GM19239 (cell line): ENCODE measurements at regions not wholly inside any gene's neighbourhood (a gene's known extent, or its start where the extent isn't known, plus 50 kb on each side); places are given as distances from the start of the nearest gene placed in this dataset.
"Not testable (repeated sequence)": the region's sequence is repeated elsewhere in the genome, so short reads cannot be mapped to it uniquely, and the experiment has no call there.

ENCODE experiments used
- DNase-seq: peaks from one replicate; pipeline ENCODE4 v3.0.0; 2011; ENCODE audit warnings: low spot score; ENCODE audit not compliant: insufficient read length
- FAIRE-seq: peaks from 2 replicates; lab custom pipeline; 2011; peaks lifted over from hg19 to GRCh38; lab: Jason Lieb, UNC

- no peak for FAIRE-seq
These were observed 124.2 kb upstream of the ZBTB40 start for GRCh38 chr1:22327411-22327810.

DNA sequence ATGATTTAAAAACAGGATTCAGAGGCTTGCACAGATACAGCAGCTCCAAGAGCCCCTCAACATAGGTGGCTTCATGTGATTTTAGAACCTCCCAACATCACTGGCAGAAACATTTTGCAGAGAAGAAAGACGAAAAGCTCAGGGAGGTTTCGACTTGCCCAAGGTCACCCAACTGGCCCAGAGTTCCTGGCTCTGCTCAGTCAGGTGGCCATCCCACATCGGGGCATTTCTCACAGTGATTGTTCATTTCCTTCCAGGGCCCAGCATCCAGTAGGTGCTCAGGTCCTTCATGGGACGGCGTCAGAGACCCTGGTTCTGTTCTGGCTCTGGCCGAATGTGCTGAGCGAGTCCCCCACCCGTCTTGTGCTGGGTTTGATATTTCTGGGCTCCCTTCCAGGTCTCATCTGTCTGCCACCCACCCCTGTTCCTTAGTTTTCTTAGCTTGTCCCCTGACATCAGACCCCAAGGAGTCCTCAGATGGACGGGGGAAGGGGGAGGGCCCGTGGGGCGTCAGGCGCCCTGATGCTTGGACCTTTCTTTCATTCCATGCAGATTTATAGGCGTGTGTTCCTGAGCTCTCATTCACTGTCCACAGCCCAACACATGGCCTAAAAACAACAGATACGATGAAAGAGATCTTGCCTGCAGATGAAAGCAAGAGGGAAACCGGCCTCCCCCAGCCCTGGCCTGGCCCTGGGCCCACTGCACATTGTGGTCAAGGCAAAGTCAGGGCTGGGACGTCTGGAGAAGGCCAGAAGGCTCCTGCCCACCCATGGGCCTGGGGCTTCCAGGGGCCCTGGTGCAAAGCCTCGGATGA is 123.1 kb upstream of the ZBTB40 start:
- FAIRE-seq (no peak), DNase-seq (no peak)

More at GRCh38 chr1:22327411-22327810, 124.2 kb upstream of the ZBTB40 start:
- no peak for DNase-seq

GRCh38 chr1:22329148-22329515 is 122.5 kb upstream of the ZBTB40 start:
- FAIRE-seq (no peak), DNase-seq (no peak)

- FAIRE-seq (no peak), DNase-seq (no peak)
These were observed 121.4 kb upstream of the ZBTB40 start for GRCh38 chr1:22330092-22330759.

GRCh38 chr1:22330760-22331119 is 120.9 kb upstream of the ZBTB40 start:
- DNase-seq: no peak

GRCh38 chr1:22331618-22332423 is 119.8 kb upstream of the ZBTB40 start:
- FAIRE-seq (no peak), DNase-seq (no peak)

More at GRCh38 chr1:22330760-22331119, 120.9 kb upstream of the ZBTB40 start:
- no peak for FAIRE-seq

DNA sequence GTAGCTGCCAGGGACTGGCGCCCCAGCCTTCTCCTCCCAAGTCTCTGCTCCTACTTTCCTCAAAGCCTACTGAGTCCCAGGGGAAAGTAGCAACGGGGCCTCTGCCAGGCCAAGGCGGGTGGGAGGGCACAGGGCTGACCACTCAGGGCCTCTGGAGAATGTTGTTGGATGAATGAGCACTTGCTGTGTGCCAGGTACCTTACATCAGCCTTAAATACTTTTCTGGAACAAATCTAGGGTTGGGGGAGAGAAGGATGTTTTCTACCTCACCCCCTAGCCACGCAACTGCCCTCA is 119.3 kb upstream of the ZBTB40 start:
- FAIRE-seq (no peak), DNase-seq (no peak)

GRCh38 chr1:22332795-22333499 is 118.7 kb upstream of the ZBTB40 start:
- no peak for DNase-seq
- FAIRE-seq: no peak

DNA sequence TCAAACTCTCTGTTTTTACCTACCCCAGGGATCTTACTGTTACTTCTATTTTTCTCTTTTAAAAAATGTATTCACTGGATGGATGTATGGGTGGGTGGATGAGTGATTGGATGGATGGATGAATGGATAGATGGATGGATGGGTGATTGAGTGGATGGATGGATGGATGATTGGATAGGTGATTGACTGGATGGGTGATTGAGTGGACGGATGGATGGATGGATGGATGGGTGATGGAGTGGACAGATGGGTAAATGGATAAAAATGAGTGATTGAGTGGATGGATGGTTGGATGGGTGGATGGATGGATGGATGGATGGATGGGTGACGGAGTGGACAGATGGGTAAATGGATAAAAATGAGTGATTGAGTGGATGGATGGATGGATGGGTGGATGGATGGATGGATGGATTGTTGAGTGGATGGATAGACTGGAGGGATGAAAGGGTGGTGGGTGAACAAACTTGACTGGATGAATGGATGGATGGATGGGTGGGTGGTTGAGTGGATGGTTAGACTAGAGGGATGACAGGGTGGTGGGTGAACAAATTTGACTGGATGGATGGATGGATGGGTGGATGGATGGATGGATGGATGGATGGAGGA is 118.0 kb upstream of the ZBTB40 start:
- DNase-seq: no peak
- FAIRE-seq: no peak

GRCh38 chr1:22334860-22335550 is 116.6 kb upstream of the ZBTB40 start:
- no peak for FAIRE-seq

DNA sequence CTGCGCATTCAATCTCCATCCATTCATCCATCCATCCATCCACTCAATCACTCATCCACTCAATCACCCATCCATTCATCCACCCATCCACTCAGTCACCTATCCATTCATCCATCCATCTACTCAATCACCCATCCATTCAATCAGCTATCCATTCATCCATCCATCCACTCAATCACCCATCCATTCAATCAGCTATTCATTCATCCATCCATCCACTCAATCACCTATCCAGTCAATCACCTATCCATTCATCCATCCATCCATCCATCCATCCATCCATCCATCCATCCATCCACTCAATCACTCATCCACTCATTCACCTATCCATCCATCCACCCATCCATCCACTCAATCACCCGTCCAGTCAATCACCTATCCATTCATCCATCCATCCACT is 115.4 kb upstream of the ZBTB40 start:
- not testable (repeated sequence) for FAIRE-seq, DNase-seq

More at GRCh38 chr1:22334860-22335550, 116.6 kb upstream of the ZBTB40 start:
- no peak for DNase-seq

GRCh38 chr1:22336696-22337545 is 114.7 kb upstream of the ZBTB40 start:
- not testable (repeated sequence) for DNase-seq, FAIRE-seq

GRCh38 chr1:22338071-22338765 is 113.4 kb upstream of the ZBTB40 start:
- no peak for FAIRE-seq
- DNase-seq: no peak

DNA sequence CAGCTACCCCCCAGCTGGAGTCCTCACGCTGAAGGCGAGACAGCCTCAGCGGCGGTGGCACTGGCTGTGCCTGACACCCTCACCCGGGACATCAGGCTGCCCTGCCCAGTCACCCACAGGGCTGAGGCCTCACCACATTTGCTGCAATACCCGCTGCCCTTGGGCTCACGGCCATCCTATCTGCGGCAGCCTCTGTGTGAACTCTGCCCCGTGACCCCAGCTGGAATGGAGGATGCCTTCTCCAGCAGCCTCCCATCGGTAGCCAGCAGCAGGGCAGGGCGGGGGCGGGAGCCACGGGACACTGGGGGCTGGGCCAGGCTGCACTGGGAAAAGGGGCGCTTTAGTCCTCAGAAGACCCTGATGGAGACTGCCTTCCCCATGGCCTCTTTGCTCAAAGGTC is 112.4 kb upstream of the ZBTB40 start:
- FAIRE-seq (no peak), DNase-seq (no peak)

- no peak for DNase-seq
- FAIRE-seq: no peak
These were observed 111.6 kb upstream of the ZBTB40 start for GRCh38 chr1:22340066-22340465.

- DNase-seq (no peak), FAIRE-seq (no peak)
These were observed 110.8 kb upstream of the ZBTB40 start for GRCh38 chr1:22340873-22341272.

- FAIRE-seq (no peak), DNase-seq (no peak)
These were observed 109.7 kb upstream of the ZBTB40 start for GRCh38 chr1:22341791-22342605.
